MCF 10A (cell line): ENCODE measurements at regions not wholly inside any gene's neighbourhood (a gene's known extent, or its start where the extent isn't known, plus 50 kb on each side); places are given as distances from the start of the nearest gene placed in this dataset.

ENCODE experiments used
- BruUV-seq: library from RNA; stranded (reverse); fragments of 400-500 nt; replicated peaks from 2 replicates; lab custom pipeline; 2021; lab: Mats Ljungman, UMichigan
- CTCF ChIA-PET: fragments of 300-600 bp; sonication (Branson Sonifier 250); formaldehyde crosslinking; extraction: SDS; loops from one replicate; lab custom pipeline; 2021; ENCODE audit warnings: antibody characterized with exemption, inconsistent platforms; lab: Yijun Ruan, JAX
- POLR2A ChIA-PET: fragments of 300-600, 350-650 bp; sonication (Branson Sonifier 250); formaldehyde crosslinking; extraction: SDS; loops from one replicate; lab custom pipeline; 2020; ENCODE audit warnings: antibody characterized with exemption, inconsistent platforms; lab: Yijun Ruan, JAX
- DNase-seq: peaks from one replicate; pipeline ENCODE4 v3.0.0-alpha.2; 2018; ENCODE audit not compliant: unreplicated experiment
- H3K27ac Mint-ChIP-seq: one replicate; pipeline ENCODE4 v1.8.0; 2022; ENCODE audit warnings: mild to moderate bottlenecking, low read depth, mixed read lengths; ENCODE audit not compliant: unreplicated experiment
- H3K27me3 Mint-ChIP-seq: one replicate; pipeline ENCODE4 v1.8.0; 2022; ENCODE audit warnings: mixed read lengths; ENCODE audit not compliant: insufficient read depth, unreplicated experiment
- H3K36me3 Mint-ChIP-seq: one replicate; pipeline ENCODE4 v1.8.0; 2022; ENCODE audit warnings: mild to moderate bottlenecking, moderate library complexity, mixed read lengths; ENCODE audit not compliant: insufficient read depth, unreplicated experiment
- H3K4me1 Mint-ChIP-seq: one replicate; pipeline ENCODE4 v1.8.0; 2022; ENCODE audit warnings: mixed read lengths; ENCODE audit not compliant: insufficient read depth, unreplicated experiment
- H3K4me3 Mint-ChIP-seq: one replicate; pipeline ENCODE4 v1.8.0; 2022; ENCODE audit warnings: mild to moderate bottlenecking, moderate library complexity, mixed read lengths; ENCODE audit not compliant: unreplicated experiment
- H3K9me3 Mint-ChIP-seq: one replicate; pipeline ENCODE4 v1.8.0; 2022; ENCODE audit warnings: mixed read lengths; ENCODE audit not compliant: unreplicated experiment
- CTCF ChIP-seq: fragments of 200-600 bp; IDR thresholded peaks from one replicate; pipeline ENCODE4 v1.8.0; 2022; ENCODE audit warnings: antibody characterized with exemption, mild to moderate bottlenecking; ENCODE audit not compliant: unreplicated experiment
- intact Hi-C: fragments of 100-400 bp; cut with micrococcal nuclease; formaldehyde crosslinking; loops from 2 replicates; pipeline ENCODE4 v1.14.1; 2022

DNA sequence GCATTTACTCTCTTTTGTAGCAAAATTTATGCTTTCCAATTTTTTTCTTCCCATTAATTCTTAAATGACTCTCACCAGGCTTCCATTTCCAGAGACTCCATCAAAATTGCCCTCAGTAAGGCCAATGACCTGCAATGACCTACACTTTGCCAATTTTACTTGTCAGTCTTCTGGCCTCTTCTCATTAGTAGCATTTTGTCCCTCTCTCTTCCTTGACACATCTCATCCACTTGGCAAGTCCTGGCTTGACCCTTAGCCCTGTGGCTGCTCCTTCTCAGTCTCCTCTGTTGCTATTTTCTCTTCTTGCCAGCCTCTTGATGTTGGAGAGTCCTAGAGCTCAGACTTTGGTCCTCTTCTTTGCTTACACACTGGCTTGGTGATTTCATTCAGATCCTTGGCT is 166.1 kb upstream of the MTPN start:
- Mint-ChIP-seq H3K27me3 (peaks cover 20% of the 10 kb centered on the region), H3K36me3 (no peaks in the 10 kb centered on the region), H3K27ac (no peak overlapping the region), H3K4me3 (no peak overlapping the region), H3K9me3 (no peaks in the 10 kb centered on the region), H3K4me1 (no peaks in the 10 kb centered on the region)
- ChIA-PET CTCF (no interaction called here), POLR2A (no interaction called here)
- no peak for DNase-seq
- intact Hi-C loops: no loop called here
- BruUV-seq: no TSS peak
- TF ChIP-seq CTCF: no peak

- POLR2A ChIA-PET: no interaction called here
- no peak for TF ChIP-seq CTCF
- Mint-ChIP-seq H3K27ac (no peak overlapping the region), H3K27me3 (peaks cover 14% of the 10 kb centered on the region), H3K4me3 (no peak overlapping the region), H3K4me1 (no peaks in the 10 kb centered on the region), H3K9me3 (no peaks in the 10 kb centered on the region), H3K36me3 (no peaks in the 10 kb centered on the region)
- CTCF ChIA-PET: interaction anchor here (1.0 kb wide), 1 partner anchor 27 kb away, joined by 3 read pairs; no protein-coding TSS in a partner anchor
- DNase-seq: no peak
- intact Hi-C loops: no loop called here
- no TSS peak for BruUV-seq
Measured at GRCh38 chr7:136142583-136142982, 165.4 kb upstream of the MTPN start.

GRCh38 chr7:136140469-136140868 is 163.3 kb upstream of the MTPN start:
- ChIA-PET POLR2A (no interaction called here), CTCF (interaction anchor here (0.6 kb wide), 1 partner anchor 11 kb away, joined by 3 read pairs; no protein-coding TSS in a partner anchor)
- no TSS peak for BruUV-seq
- Mint-ChIP-seq H3K27ac (no peak overlapping the region), H3K27me3 (peaks cover 24% of the 10 kb centered on the region), H3K9me3 (no peaks in the 10 kb centered on the region), H3K4me3 (no peak overlapping the region), H3K36me3 (no peaks in the 10 kb centered on the region), H3K4me1 (no peaks in the 10 kb centered on the region)
- intact Hi-C loops: no loop called here
- DNase-seq: no peak
- TF ChIP-seq CTCF: no peak

DNA sequence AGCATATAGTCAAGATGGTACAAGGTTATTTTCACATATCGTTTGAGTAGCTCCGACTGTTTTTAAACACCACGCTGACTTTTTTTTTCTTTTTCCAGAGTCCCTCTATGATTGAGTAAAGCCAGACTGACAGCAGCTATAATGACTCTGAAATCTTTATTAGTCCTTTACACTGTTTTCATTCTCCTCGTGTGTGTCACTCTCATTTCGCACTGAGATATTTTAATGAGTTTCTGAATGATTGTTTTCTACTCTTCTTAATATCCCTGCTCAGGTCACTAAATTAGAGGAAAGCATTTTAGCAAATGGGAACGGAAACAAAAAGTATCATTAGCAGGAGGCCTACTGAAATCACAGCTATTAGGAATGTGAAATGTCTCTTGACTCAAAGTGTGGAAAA is 162.3 kb upstream of the MTPN start:
- no TSS peak for BruUV-seq
- ChIA-PET CTCF (no interaction called here), POLR2A (interaction anchor here (0.6 kb wide), 1 partner anchor 470 kb away, joined by 3 read pairs; no protein-coding TSS in a partner anchor)
- H3K27ac Mint-ChIP-seq: no peak overlapping the region
- no peaks in the 10 kb centered on the region for H3K4me1 Mint-ChIP-seq
- H3K36me3 Mint-ChIP-seq: no peaks in the 10 kb centered on the region
- H3K4me3 Mint-ChIP-seq: no peak overlapping the region
- TF ChIP-seq CTCF: no peak
- H3K9me3 Mint-ChIP-seq: no peaks in the 10 kb centered on the region
- intact Hi-C loops: no loop called here
- peaks cover 24% of the 10 kb centered on the region for H3K27me3 Mint-ChIP-seq
- DNase-seq: no peak
